Muscle layer of colon (tissue), 2 donors: ENCODE measurements at regions not wholly inside any gene's neighbourhood (a gene's known extent, or its start where the extent isn't known, plus 50 kb on each side); places are given as distances from the start of the nearest gene placed in this dataset.

Experiments
- H3K27ac ChIP-seq: one replicate; pipeline ENCODE4 v1.7.0; 2013; ENCODE audit warnings: low read depth, mild to moderate bottlenecking, low read length, moderate library complexity
- H3K27me3 ChIP-seq, 2 donors: one replicate each; pipeline ENCODE4 v1.7.0; 2013; ENCODE audit warnings: low read length in 2 of 2, mild to moderate bottlenecking in 2 of 2; ENCODE audit not compliant: insufficient read depth in 2 of 2, control insufficient read depth in 1 of 2
- H3K36me3 ChIP-seq: one replicate; pipeline ENCODE4 v1.7.0; 2013; ENCODE audit warnings: mild to moderate bottlenecking, low read length; ENCODE audit not compliant: insufficient read depth
- H3K4me1 ChIP-seq: one replicate; pipeline ENCODE4 v1.7.0; 2013; ENCODE audit warnings: mild to moderate bottlenecking, low read length; ENCODE audit not compliant: insufficient read depth
- H3K4me3 ChIP-seq, 2 donors: one replicate each; pipeline ENCODE4 v1.7.0; 2013; ENCODE audit warnings: low read length in 2 of 2, low read depth in 1 of 2, mild to moderate bottlenecking in 1 of 2, moderate library complexity in 1 of 2
- H3K9ac ChIP-seq: one replicate; pipeline ENCODE4 v1.7.0; 2013; ENCODE audit warnings: low read length
- H3K9me3 ChIP-seq: one replicate; pipeline ENCODE4 v1.7.0; 2013; ENCODE audit warnings: mild to moderate bottlenecking, low read length
- donor health status: abdominal sarcoma.
- donor health status: Adenocarcinoma of cecum.

DNA sequence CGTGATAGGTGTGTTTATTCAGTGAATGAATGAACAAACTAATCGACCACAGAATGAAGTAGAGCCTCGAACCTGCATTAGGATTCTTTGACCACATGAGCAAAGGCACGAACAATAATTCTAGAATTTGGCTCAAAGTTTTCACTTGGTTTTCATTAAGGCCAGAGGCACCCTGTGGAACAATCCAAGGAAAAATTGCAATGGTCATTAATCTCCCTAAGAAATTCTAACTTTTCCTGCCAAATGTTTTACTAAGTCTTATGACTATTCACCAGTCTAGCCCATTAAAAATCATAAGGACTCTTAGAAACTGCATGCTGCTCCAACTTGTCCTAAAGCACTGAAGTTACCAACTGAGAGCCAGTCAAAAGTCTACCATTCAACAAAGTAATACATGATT is 271.7 kb downstream of the EFNB2 start:
- Histone ChIP-seq H3K27ac (no peak overlapping the region), H3K9me3 (no peaks in the 10 kb centered on the region), H3K9ac (no peak overlapping the region), H3K27me3 (no peaks in the 10 kb centered on the region), H3K36me3 (no peaks in the 10 kb centered on the region), H3K4me1 (no peaks in the 10 kb centered on the region), H3K4me3 (no peak overlapping the region)

DNA sequence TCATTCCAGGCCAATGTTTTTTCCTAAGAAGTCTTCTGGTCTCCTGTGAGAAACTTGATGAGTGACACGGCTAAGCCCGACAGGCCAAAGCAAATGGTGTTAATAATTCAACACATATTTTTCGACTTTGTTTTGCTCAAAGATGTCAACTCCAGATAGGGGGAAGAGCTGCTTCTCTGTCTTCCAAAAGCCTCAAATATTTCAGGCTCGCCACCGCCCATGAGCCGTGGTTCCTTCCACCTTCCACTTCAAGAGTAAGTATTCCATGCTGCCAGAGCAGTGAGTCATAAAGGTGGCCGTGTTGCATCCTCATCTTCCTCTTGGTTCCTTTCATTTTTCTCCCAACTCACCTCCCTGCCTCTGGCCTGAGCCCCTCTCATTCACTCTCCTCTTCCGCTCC is 272.6 kb downstream of the EFNB2 start:
- Histone ChIP-seq H3K4me1 (no peaks in the 10 kb centered on the region), H3K9ac (no peak overlapping the region), H3K9me3 (no peaks in the 10 kb centered on the region)

DNA sequence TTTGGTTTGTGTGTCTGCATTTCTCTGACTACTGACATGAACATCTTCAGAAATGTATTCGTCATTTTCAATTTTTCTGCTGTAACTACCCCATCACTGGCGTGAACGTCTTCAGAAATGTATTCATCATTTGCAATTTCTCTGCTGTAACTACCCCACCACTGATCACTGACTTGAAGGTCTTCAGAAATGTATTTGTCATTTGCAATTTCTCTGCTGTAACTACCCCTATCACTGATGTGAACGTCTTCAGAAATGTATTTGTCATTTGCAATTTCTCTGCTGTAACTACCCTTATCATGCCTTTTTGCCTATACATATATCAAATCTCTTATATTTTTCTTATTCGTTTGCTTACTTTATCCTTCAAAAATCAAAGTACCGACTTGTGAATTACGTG is 274.0 kb downstream of the EFNB2 start:
- Histone ChIP-seq H3K36me3 (no peaks in the 10 kb centered on the region), H3K9me3 (no peaks in the 10 kb centered on the region), H3K27ac (no peak overlapping the region), H3K4me3 (no peak overlapping the region), H3K27me3 (no peaks in the 10 kb centered on the region), H3K4me1 (no peaks in the 10 kb centered on the region), H3K9ac (no peak overlapping the region)

More for the DNA sequence above, 272.6 kb downstream of the EFNB2 start:
- H3K27me3 ChIP-seq: no peaks in the 10 kb centered on the region
- no peaks in the 10 kb centered on the region for H3K36me3 ChIP-seq
- H3K27ac ChIP-seq: no peak overlapping the region
- H3K4me3 ChIP-seq: no peak overlapping the region

DNA sequence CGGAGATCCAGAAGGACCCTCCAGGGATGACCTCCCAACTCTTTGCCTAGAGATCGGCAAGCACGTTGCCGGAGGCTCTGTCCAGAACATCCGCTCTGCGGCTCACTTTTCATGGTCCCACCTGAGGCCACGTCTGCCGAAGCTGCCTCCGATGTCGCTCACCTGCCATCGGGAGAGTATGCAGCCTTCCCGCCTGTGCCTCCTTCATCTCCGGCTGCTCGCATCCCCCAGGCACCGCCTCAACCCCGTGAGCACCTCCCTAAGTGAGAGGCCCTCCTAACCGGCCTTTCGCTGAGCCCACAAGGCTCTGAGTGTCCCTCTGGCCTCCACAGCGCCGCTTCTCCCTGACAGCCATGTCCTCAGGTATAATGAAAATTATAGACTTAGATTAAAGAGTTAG is 275.1 kb downstream of the EFNB2 start:
- Histone ChIP-seq H3K27me3 (no peaks in the 10 kb centered on the region), H3K9ac (no peak overlapping the region), H3K9me3 (no peaks in the 10 kb centered on the region), H3K36me3 (no peaks in the 10 kb centered on the region), H3K27ac (no peak overlapping the region), H3K4me1 (no peaks in the 10 kb centered on the region), H3K4me3 (no peak overlapping the region)

DNA sequence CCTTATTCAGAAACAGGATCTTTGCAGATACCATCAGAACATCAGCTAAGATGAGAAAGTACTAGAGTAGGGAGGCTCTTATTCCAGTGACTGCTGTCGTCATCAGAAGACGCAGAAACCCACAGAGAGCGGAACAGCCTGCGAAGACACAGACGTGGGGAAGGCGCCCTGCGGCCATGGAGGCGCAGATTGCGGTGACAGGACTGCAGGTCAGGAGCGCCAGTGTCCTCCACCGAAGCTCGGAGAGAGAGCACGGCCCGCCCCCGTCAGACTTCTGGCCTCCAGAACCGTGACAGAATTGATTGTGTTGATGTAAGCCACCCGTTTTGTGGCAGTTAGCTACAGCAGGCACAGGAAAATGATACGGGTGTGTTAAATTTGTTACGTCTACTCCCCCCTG is 275.5 kb downstream of the EFNB2 start:
- H3K27ac ChIP-seq: no peak overlapping the region
- no peaks in the 10 kb centered on the region for H3K36me3 ChIP-seq
- no peak overlapping the region for H3K4me3 ChIP-seq
- no peak overlapping the region for H3K9ac ChIP-seq
- H3K27me3 ChIP-seq: no peaks in the 10 kb centered on the region
- H3K9me3 ChIP-seq: no peaks in the 10 kb centered on the region
- no peaks in the 10 kb centered on the region for H3K4me1 ChIP-seq

DNA sequence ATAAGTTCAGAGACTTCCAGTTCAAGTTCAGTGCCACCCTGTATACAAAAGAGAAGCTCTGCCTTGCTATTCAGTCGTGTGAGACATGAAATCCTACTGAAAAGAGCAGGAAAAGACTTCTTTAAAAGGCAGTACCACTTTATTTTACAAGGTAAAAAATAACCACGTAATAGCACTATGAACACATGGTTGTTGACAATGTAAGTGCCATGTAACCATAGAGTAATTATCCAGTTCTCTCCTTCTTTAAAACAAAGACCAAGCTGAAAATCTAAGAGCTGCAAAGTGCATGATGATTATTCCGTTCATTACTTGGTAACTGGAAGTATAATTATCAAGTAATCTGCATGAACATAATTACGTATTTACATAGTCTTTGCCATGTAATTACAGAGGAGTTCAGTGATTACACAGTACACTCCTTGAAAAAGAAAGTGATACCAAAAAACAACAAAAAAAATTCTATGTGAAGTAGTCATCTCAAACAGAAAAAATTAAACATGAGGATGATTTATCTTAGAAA is 288.7 kb downstream of the EFNB2 start:
- Histone ChIP-seq H3K36me3 (no peaks in the 10 kb centered on the region), H3K27me3 (peaks cover 0 to 3% of the 10 kb centered on the region in 2 donors), H3K27ac (no peak overlapping the region), H3K4me3 (no peak overlapping the region), H3K4me1 (no peaks in the 10 kb centered on the region), H3K9ac (no peak overlapping the region), H3K9me3 (no peaks in the 10 kb centered on the region)

DNA sequence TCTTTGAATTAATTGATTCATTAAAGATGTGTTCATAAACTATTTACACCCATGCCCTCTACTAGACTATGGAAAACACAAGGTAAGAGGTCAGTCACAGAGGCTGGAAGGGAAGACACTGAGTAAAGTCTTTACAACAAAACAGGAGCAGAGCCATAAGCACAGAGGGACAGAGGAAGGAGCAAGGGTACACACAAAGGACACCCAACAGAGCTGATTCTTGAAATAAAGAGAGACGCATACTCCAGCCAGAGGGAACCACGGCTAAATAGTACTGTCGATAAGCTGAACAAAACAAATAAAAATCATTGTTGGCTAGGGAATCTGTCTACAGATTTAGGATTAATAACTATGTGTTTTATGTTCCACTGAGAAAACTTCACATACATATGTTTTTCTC is 289.2 kb downstream of the EFNB2 start:
- H3K9me3 ChIP-seq: no peaks in the 10 kb centered on the region
- no peak overlapping the region for H3K9ac ChIP-seq
- no peak overlapping the region for H3K4me3 ChIP-seq
- H3K4me1 ChIP-seq: no peaks in the 10 kb centered on the region
- peaks cover 0 to 3% of the 10 kb centered on the region in 2 donors for H3K27me3 ChIP-seq
- H3K27ac ChIP-seq: no peak overlapping the region
- no peaks in the 10 kb centered on the region for H3K36me3 ChIP-seq

DNA sequence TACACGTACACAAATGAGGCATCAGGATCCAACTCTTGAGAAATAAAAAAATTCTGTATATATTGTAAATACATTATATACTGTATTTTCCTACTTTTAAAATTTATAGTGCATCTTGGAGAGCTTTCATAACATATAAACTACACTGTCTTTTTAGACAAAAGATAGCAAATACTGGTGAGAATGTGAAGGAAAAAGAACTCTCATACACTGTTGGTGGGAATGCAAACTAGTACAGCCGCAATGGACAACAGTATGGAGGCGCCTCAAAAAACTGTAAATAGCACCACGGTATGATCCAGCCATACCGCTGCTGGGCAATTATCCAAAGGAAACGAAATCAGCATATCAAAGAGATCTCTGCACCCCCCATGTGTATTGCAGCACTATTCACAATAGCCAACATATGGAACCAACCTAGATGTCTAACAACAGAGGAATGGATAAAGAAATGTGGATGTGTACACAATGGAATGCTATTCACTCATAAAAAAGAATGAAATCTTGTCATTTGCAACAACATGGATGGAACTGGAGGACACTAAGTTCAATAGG is 292.4 kb downstream of the EFNB2 start:
- no peaks in the 10 kb centered on the region for H3K4me1 ChIP-seq
- H3K9me3 ChIP-seq: no peaks in the 10 kb centered on the region
- no peak overlapping the region for H3K27ac ChIP-seq
- H3K9ac ChIP-seq: no peak overlapping the region
- no peaks in the 10 kb centered on the region for H3K36me3 ChIP-seq
- H3K27me3 ChIP-seq: peaks cover 0 to 3% of the 10 kb centered on the region in 2 donors
- H3K4me3 ChIP-seq: no peak overlapping the region

DNA sequence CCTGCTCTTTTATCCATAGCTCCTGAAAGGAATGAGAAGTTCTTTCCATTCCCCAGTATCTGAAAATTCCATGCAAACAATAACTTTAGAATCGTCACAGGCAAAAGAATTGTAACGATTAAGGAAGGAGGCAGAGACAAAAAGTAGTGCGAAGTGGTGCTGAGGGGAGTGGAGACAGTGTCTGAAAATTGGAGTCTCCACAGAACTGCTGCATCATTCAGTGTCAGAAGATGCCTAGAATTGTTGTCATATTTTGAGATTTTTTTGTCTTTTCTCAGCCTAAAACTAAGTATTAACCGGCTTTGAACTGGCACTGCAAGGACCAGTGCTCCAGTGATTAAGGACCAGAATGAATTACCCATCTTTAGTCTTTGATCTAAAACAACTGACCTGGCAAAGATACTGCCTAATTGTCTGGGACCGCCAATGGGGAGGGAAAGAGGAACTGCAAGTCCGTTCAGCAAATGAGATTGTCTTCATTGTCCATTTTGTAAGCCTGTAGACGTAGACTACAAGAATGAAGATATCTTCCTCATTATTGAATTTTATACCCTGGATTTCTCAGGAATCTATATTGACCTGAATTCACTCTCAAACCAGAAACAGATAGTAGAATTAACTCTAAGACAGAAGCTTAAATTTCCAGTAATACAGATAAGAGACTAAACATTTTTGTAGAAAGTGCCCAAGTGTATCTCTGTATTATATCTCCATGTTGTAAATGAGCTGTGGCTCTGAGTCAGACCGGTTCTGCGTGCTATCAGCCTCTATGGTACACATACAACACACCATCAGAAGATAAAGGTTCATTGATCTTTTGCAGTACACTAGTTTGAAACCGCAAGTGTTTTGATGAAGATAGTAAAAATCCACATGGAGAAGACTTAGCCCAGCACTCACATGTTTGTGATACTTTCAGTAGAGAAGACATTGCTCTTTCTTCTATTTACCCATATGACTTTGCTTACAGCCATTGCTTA is 293.2 kb downstream of the EFNB2 start:
- Histone ChIP-seq H3K9ac (no peak overlapping the region), H3K36me3 (no peaks in the 10 kb centered on the region), H3K4me3 (no peak overlapping the region), H3K9me3 (no peaks in the 10 kb centered on the region), H3K4me1 (no peaks in the 10 kb centered on the region), H3K27me3 (peaks cover 0 to 3% of the 10 kb centered on the region in 2 donors), H3K27ac (no peak overlapping the region)

DNA sequence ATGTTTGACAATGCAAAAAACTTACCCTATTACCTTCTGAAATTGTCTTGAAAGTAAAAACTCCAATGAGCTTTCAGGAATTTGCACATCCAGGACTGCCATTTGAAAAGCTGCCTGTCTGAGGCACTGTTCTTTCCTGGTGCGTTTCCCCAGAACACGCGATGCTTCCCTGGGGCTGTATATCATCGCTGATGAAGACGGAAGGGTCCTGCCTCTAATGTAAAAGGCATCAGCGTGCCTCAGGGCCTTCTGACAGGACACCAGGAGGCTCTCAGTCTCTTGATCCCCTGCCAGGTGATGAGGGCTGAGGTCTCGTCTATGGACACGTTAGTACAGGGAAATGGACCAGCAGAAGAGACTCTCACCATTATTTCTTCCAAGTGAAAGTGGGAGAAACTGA is 296.8 kb downstream of the EFNB2 start:
- no peaks in the 10 kb centered on the region for H3K4me1 ChIP-seq
- no peaks in the 10 kb centered on the region for H3K9me3 ChIP-seq
- no peak overlapping the region for H3K27ac ChIP-seq
- H3K9ac ChIP-seq: no peak overlapping the region
- peaks cover 0 to 3% of the 10 kb centered on the region in 2 donors for H3K27me3 ChIP-seq
- no peaks in the 10 kb centered on the region for H3K36me3 ChIP-seq
- H3K4me3 ChIP-seq: no peak overlapping the region

DNA sequence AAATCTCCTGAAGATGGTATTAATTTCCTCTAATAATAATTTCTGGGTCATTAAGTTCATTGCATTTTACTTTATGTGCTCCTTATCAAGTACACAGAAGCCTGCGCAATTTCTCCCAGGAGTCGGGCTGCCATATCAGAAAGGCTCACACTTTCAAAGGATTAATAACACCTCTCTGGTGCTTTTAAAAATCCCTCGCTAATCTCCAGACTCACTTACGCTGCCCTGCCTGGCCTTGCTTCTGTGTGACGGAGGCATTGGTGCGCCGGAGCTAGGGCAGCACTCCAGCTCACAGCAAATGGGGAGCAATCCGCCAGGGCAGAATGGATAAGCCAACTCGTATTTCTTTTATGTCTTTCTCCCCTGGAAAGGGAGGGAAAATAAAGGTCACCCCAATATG is 300.8 kb downstream of the EFNB2 start:
- peaks cover 3% of the 10 kb centered on the region for H3K4me1 ChIP-seq
- H3K27me3 ChIP-seq: no peaks in the 10 kb centered on the region
- H3K9ac ChIP-seq: no peak overlapping the region
- H3K4me3 ChIP-seq: no peak overlapping the region
- no peak overlapping the region for H3K27ac ChIP-seq
- no peaks in the 10 kb centered on the region for H3K36me3 ChIP-seq
- H3K9me3 ChIP-seq: no peaks in the 10 kb centered on the region
